22Rv1 (cell line): ENCODE measurements at regions not wholly inside any gene's neighbourhood (a gene's known extent, or its start where the extent isn't known, plus 50 kb on each side); places are given as distances from the start of the nearest gene placed in this dataset.

Source experiments
- ZFX ChIP-seq: fragments of 450-650 bp; IDR thresholded peaks from 2 replicates; pipeline ENCODE4 v1.6.1; 2017; ENCODE audit warnings: antibody characterized with exemption, borderline replicate concordance
- TF ChIP-seq, protein P1 (sequence below): fragments of 450-650 bp; IDR thresholded peaks from 2 replicates; pipeline ENCODE4 v1.5.1; 2017; ENCODE audit warnings: mild to moderate bottlenecking

DNA sequence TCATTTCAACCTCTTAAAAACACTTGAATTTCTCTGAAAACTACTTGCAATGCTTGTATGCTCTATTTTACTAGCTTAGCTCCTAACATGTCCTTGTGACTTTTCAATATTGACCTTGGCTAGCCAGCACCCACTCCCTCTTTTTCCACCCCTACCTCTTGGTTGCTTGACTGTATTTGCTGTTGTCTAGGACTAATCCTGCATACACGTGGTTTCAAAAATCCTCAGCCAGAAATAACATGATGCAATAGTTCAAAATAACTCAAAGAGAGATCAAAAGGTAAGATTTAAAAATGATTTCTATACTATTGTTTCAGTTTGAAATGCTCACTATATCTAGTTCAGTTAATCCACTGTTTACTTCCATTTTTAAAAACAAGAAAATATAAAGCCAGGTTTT lies 102.3 kb upstream of the TBX18 start:
- TF ChIP-seq, protein P1, sequence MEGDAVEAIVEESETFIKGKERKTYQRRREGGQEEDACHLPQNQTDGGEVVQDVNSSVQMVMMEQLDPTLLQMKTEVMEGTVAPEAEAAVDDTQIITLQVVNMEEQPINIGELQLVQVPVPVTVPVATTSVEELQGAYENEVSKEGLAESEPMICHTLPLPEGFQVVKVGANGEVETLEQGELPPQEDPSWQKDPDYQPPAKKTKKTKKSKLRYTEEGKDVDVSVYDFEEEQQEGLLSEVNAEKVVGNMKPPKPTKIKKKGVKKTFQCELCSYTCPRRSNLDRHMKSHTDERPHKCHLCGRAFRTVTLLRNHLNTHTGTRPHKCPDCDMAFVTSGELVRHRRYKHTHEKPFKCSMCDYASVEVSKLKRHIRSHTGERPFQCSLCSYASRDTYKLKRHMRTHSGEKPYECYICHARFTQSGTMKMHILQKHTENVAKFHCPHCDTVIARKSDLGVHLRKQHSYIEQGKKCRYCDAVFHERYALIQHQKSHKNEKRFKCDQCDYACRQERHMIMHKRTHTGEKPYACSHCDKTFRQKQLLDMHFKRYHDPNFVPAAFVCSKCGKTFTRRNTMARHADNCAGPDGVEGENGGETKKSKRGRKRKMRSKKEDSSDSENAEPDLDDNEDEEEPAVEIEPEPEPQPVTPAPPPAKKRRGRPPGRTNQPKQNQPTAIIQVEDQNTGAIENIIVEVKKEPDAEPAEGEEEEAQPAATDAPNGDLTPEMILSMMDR: no peak
- no peak for TF ChIP-seq ZFX
